ENCODE measurements at regions not wholly inside any gene's neighbourhood (a gene's known extent, or its start where the extent isn't known, plus 50 kb on each side); places are given as distances from the start of the nearest gene placed in this dataset.

DNA sequence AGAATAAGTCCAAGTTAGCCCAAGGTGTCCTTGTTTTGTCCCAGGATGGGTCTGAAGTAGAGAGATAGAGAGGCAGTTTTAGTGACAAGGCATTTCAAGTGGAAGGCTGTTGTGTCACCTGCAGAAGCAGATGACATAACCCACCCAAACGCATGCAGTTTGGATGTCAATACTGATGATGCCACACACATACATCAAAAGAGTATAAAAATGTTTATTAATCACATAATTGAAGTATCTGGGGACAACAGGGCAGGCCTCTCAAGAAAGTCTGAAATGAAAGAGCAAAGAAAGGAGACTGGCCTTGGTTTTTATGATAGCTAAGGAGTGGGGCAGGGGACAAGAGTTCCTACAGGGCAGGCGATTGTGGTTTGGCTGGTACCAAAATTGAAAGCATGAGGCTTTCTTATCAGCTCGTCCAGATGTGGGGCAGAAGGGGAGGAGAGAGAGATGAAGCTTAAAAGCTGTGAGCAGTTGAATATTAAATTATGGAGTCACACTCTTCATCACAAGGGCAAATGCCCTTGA lies 78.4 kb upstream of the TSPAN8 start:
- no peak for DNase-seq (ENCODE audit: low read depth in 2 of 2)

DNA sequence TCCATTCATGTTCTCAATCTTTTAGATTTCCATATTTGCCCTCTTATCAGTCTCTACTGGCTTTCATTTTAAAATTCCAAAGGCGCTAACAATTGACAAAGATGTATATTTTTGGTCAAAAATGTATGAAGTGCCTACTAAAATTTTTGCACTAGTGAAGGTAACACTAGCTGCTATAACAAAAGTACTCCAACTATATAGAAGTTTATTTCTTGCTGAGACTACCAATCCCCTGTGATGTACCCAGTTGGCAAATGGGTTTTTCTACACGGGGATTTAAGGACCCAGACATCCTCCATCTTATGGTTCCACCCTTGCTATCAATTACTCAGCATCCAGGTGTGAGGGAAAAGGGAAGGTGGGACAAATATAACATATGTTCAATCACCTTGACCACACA lies 75.3 kb upstream of the TSPAN8 start:
- DNase-seq (ENCODE audit: low read depth in 2 of 2): no peak

DNA sequence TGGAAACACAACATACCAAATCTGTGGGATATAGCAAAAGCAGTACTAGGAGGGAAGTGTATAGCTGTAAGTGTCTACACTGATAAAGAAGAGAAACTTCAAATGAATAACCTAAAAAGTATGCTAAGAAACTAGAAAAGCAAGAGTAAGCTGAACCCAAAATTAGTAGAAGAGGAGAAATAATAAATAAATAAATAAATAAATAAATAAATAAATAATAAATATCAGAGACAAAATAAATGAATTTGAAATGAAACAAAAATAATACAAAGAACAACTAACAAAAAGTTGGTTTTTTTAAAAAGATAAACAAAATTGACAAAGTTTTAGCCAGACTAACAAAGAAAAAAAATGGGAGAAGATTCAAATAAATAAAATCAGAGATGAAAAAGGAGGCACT lies 72.7 kb upstream of the TSPAN8 start:
- DNase-seq (ENCODE audit: low read depth in 2 of 2): no peak

DNA sequence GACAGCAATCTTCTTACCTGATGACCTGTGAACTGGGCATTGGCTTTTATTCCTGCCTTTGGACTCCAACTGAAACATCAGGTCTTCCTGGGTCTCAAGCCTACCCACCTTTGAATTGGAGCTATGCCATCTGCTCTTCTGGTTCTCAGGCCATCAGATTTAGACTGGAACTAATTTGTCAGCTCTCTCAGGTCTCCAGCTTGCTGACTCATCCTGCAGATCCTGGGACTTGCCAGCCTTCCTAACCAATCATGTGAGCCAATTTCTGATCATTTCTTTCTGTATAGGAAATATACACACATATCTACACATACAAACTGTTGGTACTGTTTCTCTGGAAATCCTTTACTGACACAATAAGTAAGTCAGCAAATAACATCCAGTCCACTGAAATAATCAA lies 65.3 kb upstream of the TSPAN8 start:
- DNase-seq (ENCODE audit: low read depth in 2 of 2): no peak

DNA sequence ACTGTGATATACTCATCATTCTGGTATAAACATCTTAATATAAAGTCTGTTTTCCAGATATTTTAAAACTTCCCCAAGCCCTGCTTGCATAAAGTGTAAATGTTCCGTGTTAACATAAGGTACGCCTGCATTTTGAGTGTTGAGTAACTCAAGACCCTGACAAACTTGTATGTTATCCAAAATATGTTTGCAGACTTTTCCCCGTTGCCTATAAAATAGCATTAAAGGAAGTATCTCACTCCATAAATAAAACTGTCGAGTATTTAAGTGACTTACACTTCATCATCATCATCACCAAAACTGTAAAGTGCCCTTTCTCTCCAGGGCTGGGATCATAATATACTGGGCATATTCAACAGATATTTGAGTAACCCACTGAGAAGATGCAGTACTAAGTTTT lies 64.6 kb upstream of the TSPAN8 start:
- DNase-seq (ENCODE audit: low read depth in 2 of 2): no peak

DNA sequence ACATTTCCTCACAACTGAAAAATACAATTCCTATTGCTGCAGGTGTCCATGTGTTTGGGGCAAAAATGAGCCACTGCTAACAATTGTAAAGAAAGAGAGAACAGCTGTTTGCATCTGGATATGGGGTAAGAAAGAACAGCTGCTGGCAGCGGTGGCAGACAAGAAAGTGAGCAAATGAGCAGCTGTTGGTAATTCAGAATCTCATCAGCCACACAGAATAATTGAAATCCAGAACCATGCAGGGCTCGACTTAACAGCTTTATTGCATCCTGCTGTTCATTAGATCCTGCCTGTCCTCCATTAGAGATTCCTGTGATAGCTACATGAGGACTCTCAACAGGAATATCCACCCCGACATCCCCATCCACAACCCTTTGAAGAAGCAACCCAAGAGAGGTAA lies 62.5 kb upstream of the TSPAN8 start:
- no peak for DNase-seq (ENCODE audit: low read depth in 2 of 2)

DNA sequence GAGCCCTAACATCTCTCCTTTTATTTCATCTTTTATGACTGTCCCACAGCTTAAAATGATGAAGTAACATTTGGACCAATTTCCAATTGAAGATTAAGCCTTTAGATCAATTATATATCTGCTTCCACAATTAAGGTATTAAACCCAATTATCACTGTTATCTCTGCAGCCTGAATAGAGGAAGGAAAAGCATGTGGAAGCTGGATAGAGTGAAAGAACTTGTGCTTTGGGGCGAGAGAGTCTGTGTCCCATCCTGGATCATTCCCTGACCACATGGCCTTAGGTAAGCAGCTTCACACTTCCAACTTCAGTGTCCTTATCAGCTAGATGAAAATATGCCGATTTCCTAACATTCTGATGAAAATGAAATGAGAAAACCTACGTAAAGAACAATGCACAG lies 61.4 kb upstream of the TSPAN8 start:
- DNase-seq (ENCODE audit: low read depth in 2 of 2): no peak

DNA sequence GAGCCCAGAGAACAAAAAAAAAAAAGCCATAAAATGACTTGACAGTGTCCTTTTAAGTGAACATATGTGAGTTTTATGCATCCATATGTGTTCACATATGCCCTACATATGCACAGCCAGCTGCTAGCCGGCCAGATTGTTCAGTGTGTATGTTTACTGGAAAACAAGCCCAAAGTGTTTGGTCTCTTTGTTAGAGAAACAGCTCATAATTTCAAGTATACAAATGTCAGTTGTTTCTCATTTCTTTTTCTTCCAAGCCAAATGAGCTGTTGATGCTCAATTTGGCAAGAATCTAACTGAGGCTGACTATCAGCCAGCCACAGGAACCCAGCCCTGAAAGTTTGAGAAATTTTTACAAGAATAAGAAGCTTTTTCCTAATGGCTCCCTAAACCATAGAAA lies 60.8 kb upstream of the TSPAN8 start:
- no peak for DNase-seq (ENCODE audit: low read depth in 2 of 2)

DNA sequence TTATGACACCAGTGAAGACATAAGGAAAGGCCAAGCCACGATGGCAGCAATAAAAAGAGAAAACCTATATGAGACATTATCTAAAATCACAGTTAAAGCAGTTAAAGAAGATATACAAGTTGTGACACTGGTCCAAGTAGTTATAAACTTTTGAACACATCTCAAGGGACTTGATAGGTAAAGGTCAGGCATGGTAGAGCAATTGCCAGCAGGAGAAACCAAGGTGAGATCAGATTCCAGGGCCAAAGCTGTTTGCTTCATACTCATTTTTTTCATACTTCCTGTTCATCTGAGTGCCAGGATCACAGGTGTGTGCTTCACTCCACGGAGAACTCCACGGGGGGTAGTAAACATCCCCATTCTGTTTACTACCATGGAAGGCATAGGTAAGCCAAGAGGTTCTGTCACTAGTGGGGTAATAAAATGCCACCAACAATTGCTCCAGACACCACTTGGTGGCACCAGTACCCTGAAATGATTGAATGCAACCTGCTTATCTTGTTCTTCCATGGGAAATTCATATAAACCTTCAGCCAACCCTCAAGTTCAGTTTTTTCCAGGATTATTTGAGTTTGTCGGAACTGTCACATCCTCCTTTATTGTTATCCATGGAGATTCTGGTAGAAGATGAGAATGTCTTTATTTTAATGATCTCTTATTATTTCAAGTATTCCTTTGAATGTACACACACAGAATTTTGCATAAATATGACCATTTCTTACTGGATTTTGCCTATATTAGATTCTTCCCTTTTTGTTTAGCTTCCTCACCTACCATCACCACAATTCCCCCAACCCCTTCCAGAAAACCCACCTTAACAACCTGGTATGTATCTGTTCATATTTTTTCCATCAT lies 59.2 kb upstream of the TSPAN8 start:
- DNase-seq (ENCODE audit: low read depth in 2 of 2): no peak

DNA sequence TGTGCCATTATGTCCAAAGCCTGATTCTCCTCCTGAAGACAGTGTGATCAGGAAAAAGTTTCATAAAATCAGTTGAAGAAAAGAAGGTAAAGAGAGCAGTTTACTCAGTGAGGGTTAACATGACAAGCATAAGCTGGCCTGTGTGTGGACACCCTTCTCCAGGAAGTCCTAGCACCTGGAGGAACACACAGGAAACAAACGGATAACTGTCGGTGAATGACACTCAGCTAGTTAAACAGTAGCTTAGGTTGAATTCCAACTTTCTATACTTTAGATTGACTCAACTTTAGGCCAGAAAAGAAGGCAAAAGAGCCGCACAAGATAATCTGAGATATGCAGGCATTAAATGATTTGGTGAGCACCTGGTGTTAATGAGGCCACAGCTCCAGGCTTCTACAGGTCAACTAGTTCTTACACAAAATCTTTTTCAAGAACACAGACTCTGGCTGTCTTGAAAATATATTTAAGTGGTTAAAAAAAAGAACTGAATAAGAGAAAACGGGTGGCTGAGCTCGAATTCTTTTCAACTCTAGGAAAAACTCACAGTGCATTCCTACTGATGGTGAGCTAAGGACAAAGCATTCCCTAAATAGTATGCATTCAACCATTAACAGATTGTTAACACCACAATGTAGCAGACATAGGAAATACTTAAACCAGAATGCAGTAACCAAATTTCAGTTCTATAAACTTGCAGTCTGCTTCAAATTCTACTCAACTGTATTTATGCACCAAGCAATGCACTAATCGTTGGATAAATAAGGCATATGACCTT lies 56.9 kb upstream of the TSPAN8 start:
- no peak for DNase-seq (ENCODE audit: low read depth in 2 of 2)

DNA sequence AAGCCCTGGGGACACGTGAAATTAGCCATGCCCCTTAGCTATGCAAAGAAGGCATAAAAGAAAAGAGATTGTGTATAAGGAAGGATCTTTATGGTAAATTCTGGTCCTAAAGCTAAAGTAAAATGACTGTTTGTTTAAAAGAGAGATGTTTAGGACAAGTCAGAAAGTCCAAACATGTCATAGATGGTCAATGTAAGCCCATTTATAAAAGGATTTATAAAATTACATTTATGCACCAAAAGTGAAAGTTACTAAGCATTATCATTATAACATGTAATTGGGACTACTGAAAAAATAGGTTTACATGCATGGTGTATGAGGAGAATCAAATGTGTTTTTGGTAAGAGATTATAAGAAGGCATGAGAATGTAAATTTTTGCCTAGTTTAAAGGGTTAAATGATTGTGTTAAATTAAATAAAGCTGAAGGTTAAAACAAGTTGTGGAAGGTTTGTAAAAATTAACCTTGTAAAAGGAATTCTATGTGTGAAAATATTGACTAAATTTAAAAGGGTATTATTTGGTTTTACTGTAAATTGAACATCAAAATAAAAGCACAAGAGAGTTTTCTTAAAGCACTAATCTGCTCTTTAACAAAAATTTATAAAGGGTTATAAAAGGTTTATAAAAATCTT lies 50.4 kb upstream of the TSPAN8 start:
- DNase-seq (ENCODE audit: low read depth in 2 of 2): no peak
